Mammary epithelial cell (primary cell): ENCODE measurements at regions not wholly inside any gene's neighbourhood (a gene's known extent, or its start where the extent isn't known, plus 50 kb on each side); places are given as distances from the start of the nearest gene placed in this dataset.

ENCODE experiments used
- CTCF ChIP-seq, 2 donors: IDR thresholded peaks in 1 of 2; conservative IDR thresholded peaks in 1 of 2; 2 replicates each; pipeline ENCODE4 v1.5.1; 2011 to 2012; ENCODE audit warnings: inconsistent platforms in 2 of 2, low read length in 2 of 2, mild to moderate bottlenecking in 2 of 2, control low read depth in 1 of 2, low read depth in 1 of 2; ENCODE audit not compliant: insufficient read depth in 1 of 2; ENCODE audit errors: extremely low read depth in 1 of 2
- EZH2 ChIP-seq: IDR thresholded peaks from 2 replicates; pipeline ENCODE4 v1.6.1; 2012; ENCODE audit warnings: low read length, inconsistent platforms, borderline replicate concordance

GRCh38 chr5:139744471-139745131, 51.0 kb upstream of the PSD2 start:
- no peak for TF ChIP-seq CTCF (conservative IDR thresholded peaks at IDR 0.05 in 1 of 2, IDR thresholded peaks at IDR 0.05 in 1 of 2; ENCODE audit: extremely low read depth in 1 of 2, insufficient read depth in 1 of 2, low read depth in 1 of 2, low read length in 2 of 2)
- TF ChIP-seq EZH2: no peak
